GM12875 (cell line): ENCODE measurements at regions not wholly inside any gene's neighbourhood (a gene's known extent, or its start where the extent isn't known, plus 50 kb on each side); places are given as distances from the start of the nearest gene placed in this dataset.

Experiments used
- H3K4me3 ChIP-seq: one replicate; pipeline ENCODE4 v1.5.1; 2011; ENCODE audit warnings: low read depth, low read length, control low read depth
- CTCF ChIP-seq: IDR thresholded peaks from 2 replicates; pipeline ENCODE4 v1.5.1; 2011; ENCODE audit warnings: low read depth, mild to moderate bottlenecking, control low read depth, inconsistent platforms, low read length, moderate library complexity, borderline replicate concordance; ENCODE audit not compliant: insufficient read depth

DNA sequence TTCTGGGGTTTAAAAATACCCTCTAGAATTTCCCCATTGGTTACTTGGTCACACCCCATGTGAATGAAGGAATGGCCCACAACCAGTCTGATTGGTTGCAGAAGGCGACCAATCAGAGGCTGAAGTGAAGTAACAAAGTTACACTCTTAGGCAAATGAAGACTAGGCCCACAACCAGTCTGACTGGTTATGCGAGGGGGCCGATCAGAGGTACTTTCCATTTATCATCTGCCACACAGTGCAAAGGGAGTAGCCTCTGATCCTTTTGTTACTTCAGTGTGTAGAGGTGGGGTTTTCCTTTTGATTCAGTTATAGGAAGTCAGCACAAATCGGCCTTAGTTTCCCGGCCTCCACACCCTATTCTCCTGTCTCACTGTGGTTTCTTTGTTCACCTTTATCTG, 61.2 kb upstream of the SGK1 start:
- TF ChIP-seq CTCF, result no peak
- H3K4me3 ChIP-seq, result no peak overlapping the region

GRCh38 chr6:134378426-134378825, 60.5 kb upstream of the SGK1 start:
- TF ChIP-seq CTCF, result no peak

DNA sequence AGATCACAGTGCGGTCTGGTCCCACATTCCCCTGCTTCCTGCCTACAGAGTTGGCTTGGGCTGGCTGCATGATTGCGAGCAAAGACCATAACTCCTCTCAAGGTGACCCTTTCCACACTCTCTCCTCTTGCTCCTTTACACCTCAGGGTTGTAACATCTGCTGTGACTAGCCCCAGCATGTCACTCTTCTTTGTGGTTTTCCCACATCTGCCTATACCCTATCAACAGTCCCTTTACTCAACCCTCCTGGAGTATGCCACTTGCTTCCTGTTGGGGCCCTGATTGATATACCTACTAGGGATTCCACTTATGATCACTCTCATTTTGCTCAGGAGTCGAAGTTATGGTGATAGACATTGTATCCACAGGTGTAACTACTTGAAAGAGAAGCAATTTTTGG, 58.9 kb upstream of the SGK1 start:
- no peak for TF ChIP-seq CTCF
- H3K4me3 ChIP-seq, result no peak overlapping the region

More at GRCh38 chr6:134378426-134378825, 60.5 kb upstream of the SGK1 start:
- no peak overlapping the region for H3K4me3 ChIP-seq

- TF ChIP-seq CTCF, result no peak
- H3K4me3 ChIP-seq, result no peak overlapping the region
These were observed 57.3 kb upstream of the SGK1 start for GRCh38 chr6:134375220-134375580.

GRCh38 chr6:134374491-134375219, 56.7 kb upstream of the SGK1 start:
- no peak overlapping the region for H3K4me3 ChIP-seq
- TF ChIP-seq CTCF, result no peak

DNA sequence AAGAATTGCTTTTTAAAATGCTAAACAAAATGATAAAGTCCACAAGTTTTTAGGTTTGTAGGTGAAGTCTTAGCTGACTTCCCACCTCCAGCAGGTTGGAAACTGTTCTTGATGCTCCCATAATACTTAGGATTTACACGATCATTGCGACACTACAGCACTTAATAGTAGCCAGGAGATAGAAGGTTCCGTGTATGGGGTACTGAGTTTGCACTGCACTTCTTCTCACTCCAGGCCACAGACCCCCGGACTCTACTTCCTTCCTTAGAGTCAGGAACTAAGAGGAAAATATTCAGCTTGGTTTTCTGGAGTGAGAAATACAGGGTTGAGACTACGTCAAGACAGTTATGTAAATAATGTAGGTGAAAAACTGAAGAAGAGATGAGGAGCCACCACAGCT, 56.1 kb upstream of the SGK1 start:
- TF ChIP-seq CTCF, result no peak
- no peak overlapping the region for H3K4me3 ChIP-seq

GRCh38 chr6:134373282-134373922, 55.5 kb upstream of the SGK1 start:
- no peak overlapping the region for H3K4me3 ChIP-seq
- TF ChIP-seq CTCF, result no peak
